ENCODE measurements at regions not wholly inside any gene's neighbourhood (a gene's known extent, or its start where the extent isn't known, plus 50 kb on each side); places are given as distances from the start of the nearest gene placed in this dataset.
"Not testable (repeated sequence)": the region's sequence is repeated elsewhere in the genome, so short reads cannot be mapped to it uniquely, and the experiment has no call there.

DNA sequence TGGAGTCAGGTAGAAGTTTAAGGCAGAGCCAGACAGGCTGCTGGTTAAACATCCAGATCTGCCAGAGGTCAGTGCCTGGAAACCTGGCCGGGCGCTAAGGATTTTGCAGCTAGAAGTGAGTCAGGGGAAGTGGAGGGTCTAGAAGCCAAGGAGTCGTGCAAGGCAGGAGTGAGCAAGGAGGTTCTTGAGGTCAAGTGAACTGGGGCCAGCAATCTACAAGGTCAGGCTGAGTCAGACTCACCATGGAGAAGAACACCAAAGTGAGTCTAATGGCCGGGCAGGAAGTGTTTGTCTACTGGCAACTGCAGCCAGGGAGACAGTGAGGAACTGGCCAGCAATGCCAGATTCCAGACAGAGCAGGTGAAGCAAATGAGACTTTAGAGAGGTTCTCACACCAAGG, 628.2 kb downstream of the ETNK1 start:
- no peaks in the 10 kb centered on the region for H4K20me1 ChIP-seq (ENCODE audit: insufficient read depth)
- no peak overlapping the region for H3K4me3 ChIP-seq
- no peaks in the 10 kb centered on the region for H3K27me3 ChIP-seq (replicated peaks; ENCODE audit: insufficient read depth)
- no peak for DNase-seq
- in situ Hi-C loops (cut with MboI): no loop called here
- no peak overlapping the region for H3K9ac ChIP-seq
- no peak overlapping the region for H2AFZ ChIP-seq
- H3K9me2 ChIP-seq (ENCODE audit: insufficient read depth): no peaks in the 10 kb centered on the region
- H3K4me2 ChIP-seq (ENCODE audit: unreplicated experiment): no peak overlapping the region
- no peaks in the 10 kb centered on the region for H3K4me1 ChIP-seq (ENCODE audit: insufficient read depth)
- H3K36me3 ChIP-seq (ENCODE audit: low read depth): no peaks in the 10 kb centered on the region
- WGBS, 2 experiments (ENCODE audit: low coverage in 1 of 2, low lambda C conversion rate in 2 of 2, missing lambda C conversion rate in 2 of 2): 51 to 57% methylated on average over 4 of the region's 4 CpGs
- H3K27ac ChIP-seq: no peak overlapping the region
- TF ChIP-seq EZH2phosphoT487 (IDR thresholded peaks at IDR 0.05; ENCODE audit: insufficient read depth, low read depth) (no peak), EZH2 (IDR thresholded peaks at IDR 0.05; ENCODE audit: insufficient read depth, poor library complexity, severe bottlenecking) (no peak)
- no peaks in the 10 kb centered on the region for H3K79me2 ChIP-seq (ENCODE audit: insufficient read depth)
- H3F3A ChIP-seq (ENCODE audit: insufficient read depth): no peaks in the 10 kb centered on the region
- no peaks in the 10 kb centered on the region for H3K9me3 ChIP-seq (ENCODE audit: low read depth)

DNA sequence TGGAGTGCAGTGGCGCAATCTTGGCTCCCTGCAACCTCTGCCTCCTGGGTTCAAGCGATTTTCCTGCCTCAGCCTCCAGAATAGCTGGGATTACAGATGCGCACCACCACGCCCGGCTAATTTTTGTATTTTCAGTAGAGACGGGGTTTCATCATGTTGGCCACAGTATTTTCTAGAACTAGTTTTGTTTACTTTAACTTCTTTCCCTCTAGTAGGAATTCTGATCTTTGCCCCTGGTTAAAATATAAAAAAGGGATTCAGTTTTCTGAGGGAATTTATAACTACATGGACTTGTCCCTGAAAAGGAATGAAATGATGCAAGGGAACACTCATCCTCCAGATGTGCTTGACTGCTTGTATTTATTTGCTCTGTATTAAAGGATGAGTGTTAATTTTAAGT, 628.9 kb downstream of the ETNK1 start:
- in situ Hi-C loops (cut with MboI); H3K27me3 ChIP-seq (replicated peaks; ENCODE audit: insufficient read depth); H3K9me3 ChIP-seq (ENCODE audit: low read depth); H3K4me2 ChIP-seq (ENCODE audit: unreplicated experiment); H3K36me3 ChIP-seq (ENCODE audit: low read depth); H3K4me3 ChIP-seq; H3K9ac ChIP-seq; DNase-seq; H4K20me1 ChIP-seq (ENCODE audit: insufficient read depth); H3K79me2 ChIP-seq (ENCODE audit: insufficient read depth); H3K27ac ChIP-seq; H3F3A ChIP-seq (ENCODE audit: insufficient read depth); H2AFZ ChIP-seq; H3K4me1 ChIP-seq (ENCODE audit: insufficient read depth); H3K9me2 ChIP-seq (ENCODE audit: insufficient read depth): not testable (repeated sequence)
- WGBS, 2 experiments (ENCODE audit: low coverage in 1 of 2, low lambda C conversion rate in 2 of 2, missing lambda C conversion rate in 2 of 2): 48 to 51% methylated on average over 6 of the region's 6 CpGs

DNA sequence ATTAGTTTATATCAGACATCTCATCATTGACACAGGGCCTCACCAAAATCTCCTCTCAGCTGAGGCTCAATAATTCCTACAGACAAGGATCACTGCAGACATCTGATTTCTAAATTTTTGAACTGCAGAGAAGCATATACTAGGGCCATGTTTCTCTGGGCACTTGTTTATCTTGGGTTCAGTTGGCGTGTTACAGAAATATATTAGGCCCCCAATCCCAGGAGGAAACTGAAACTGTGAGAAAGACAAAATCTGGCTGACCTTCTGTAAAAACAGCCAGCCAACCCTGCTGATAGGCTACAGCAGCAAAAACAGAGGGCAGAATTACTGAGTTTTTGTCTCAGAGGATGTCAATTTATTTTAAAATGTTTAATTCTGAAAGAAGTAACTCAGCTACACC, 634.6 kb downstream of the ETNK1 start:
- TF ChIP-seq EZH2 (IDR thresholded peaks at IDR 0.05; ENCODE audit: insufficient read depth, poor library complexity, severe bottlenecking): no peak
- no peak for TF ChIP-seq EZH2phosphoT487 (IDR thresholded peaks at IDR 0.05; ENCODE audit: insufficient read depth, low read depth)
- H3K9me3 ChIP-seq (ENCODE audit: low read depth): no peaks in the 10 kb centered on the region
- no peaks in the 10 kb centered on the region for H3K4me1 ChIP-seq (ENCODE audit: insufficient read depth)
- no peaks in the 10 kb centered on the region for H3K79me2 ChIP-seq (ENCODE audit: insufficient read depth)
- H3K9me2 ChIP-seq (ENCODE audit: insufficient read depth): no peaks in the 10 kb centered on the region
- no peak overlapping the region for H2AFZ ChIP-seq
- H3K36me3 ChIP-seq (ENCODE audit: low read depth): no peaks in the 10 kb centered on the region
- no peaks in the 10 kb centered on the region for H3K27me3 ChIP-seq (replicated peaks; ENCODE audit: insufficient read depth)
- no peaks in the 10 kb centered on the region for H3F3A ChIP-seq (ENCODE audit: insufficient read depth)
- 0 to 24% methylated on average over 1 of the region's 1 CpG for WGBS, 2 experiments (ENCODE audit: low coverage in 1 of 2, low lambda C conversion rate in 2 of 2, missing lambda C conversion rate in 2 of 2)
- no peaks in the 10 kb centered on the region for H4K20me1 ChIP-seq (ENCODE audit: insufficient read depth)
- in situ Hi-C loops (cut with MboI): no loop called here
- DNase-seq: no peak
- H3K4me2 ChIP-seq (ENCODE audit: unreplicated experiment): no peak overlapping the region
- no peak overlapping the region for H3K4me3 ChIP-seq
- no peak overlapping the region for H3K27ac ChIP-seq
- H3K9ac ChIP-seq: no peak overlapping the region

DNA sequence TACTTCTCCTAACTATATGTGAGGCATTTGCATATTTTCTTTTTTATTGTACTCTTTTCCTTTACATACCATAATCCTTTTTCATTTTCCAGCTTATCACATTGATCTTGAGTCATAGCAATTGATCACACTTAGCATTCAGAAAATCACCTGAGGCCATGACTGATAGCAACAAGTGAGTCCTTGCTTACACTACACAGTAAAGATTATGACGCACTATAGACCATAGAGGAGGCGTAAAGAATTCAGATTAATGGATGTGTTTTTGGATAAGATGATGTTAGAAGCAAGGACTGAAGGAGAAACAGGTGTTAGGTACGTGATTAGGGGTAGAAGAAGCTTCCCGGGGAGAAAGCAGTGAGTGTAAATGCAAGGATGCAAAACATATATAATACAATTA, 637.7 kb downstream of the ETNK1 start:
- Histone ChIP-seq H3K9me2 (ENCODE audit: insufficient read depth) (no peaks in the 10 kb centered on the region), H3K27me3 (replicated peaks; ENCODE audit: insufficient read depth) (no peaks in the 10 kb centered on the region), H3K4me1 (ENCODE audit: insufficient read depth) (no peaks in the 10 kb centered on the region), H3K27ac (no peak overlapping the region), H3K79me2 (ENCODE audit: insufficient read depth) (no peaks in the 10 kb centered on the region), H3K4me2 (ENCODE audit: unreplicated experiment) (no peak overlapping the region), H3F3A (ENCODE audit: insufficient read depth) (no peaks in the 10 kb centered on the region), H2AFZ (no peak overlapping the region), H3K36me3 (ENCODE audit: low read depth) (no peaks in the 10 kb centered on the region), H3K4me3 (no peak overlapping the region), H4K20me1 (ENCODE audit: insufficient read depth) (no peaks in the 10 kb centered on the region), H3K9me3 (ENCODE audit: low read depth) (no peaks in the 10 kb centered on the region), H3K9ac (no peak overlapping the region)
- TF ChIP-seq EZH2phosphoT487 (IDR thresholded peaks at IDR 0.05; ENCODE audit: insufficient read depth, low read depth) (no peak), EZH2 (IDR thresholded peaks at IDR 0.05; ENCODE audit: insufficient read depth, poor library complexity, severe bottlenecking) (no peak)
- in situ Hi-C loops (cut with MboI): no loop called here
- DNase-seq: no peak
- 17 to 22% methylated on average over 4 of the region's 4 CpGs for WGBS, 2 experiments (ENCODE audit: low coverage in 1 of 2, low lambda C conversion rate in 2 of 2, missing lambda C conversion rate in 2 of 2)

DNA sequence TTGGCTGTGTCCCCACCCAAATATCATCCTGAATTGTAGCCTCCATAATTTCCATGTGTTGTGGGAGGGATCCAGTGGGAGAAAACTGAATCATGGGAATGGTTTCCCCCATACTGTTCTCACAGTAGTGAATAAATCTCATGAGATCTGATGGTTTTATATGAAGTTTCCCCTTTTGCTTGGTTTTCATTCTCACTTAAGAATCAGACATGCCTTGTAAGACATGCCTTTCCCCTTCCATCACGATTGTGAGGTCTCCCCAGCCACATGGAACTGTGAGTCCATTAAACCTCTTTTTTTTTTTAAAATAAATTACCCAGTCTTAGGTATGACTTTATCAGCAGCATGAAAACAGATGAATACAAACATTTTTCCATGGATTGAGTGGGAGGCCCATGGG, 652.9 kb downstream of the ETNK1 start:
- H3K9me3 ChIP-seq (ENCODE audit: low read depth): no peaks in the 10 kb centered on the region
- H3K36me3 ChIP-seq (ENCODE audit: low read depth): no peaks in the 10 kb centered on the region
- no peaks in the 10 kb centered on the region for H3F3A ChIP-seq (ENCODE audit: insufficient read depth)
- WGBS, 2 experiments (ENCODE audit: low coverage in 1 of 2, low lambda C conversion rate in 2 of 2, missing lambda C conversion rate in 2 of 2): 4 to 15% methylated on average over 1 of the region's 1 CpG
- H3K9ac ChIP-seq: no peak overlapping the region
- no peak for TF ChIP-seq EZH2phosphoT487 (IDR thresholded peaks at IDR 0.05; ENCODE audit: insufficient read depth, low read depth)
- no peak for TF ChIP-seq EZH2 (IDR thresholded peaks at IDR 0.05; ENCODE audit: insufficient read depth, poor library complexity, severe bottlenecking)
- no peaks in the 10 kb centered on the region for H3K4me1 ChIP-seq (ENCODE audit: insufficient read depth)
- H3K9me2 ChIP-seq (ENCODE audit: insufficient read depth): no peaks in the 10 kb centered on the region
- in situ Hi-C loops (cut with MboI): no loop called here
- no peak for DNase-seq
- no peak overlapping the region for H3K27ac ChIP-seq
- H3K79me2 ChIP-seq (ENCODE audit: insufficient read depth): no peaks in the 10 kb centered on the region
- no peak overlapping the region for H2AFZ ChIP-seq
- no peaks in the 10 kb centered on the region for H3K27me3 ChIP-seq (replicated peaks; ENCODE audit: insufficient read depth)
- no peaks in the 10 kb centered on the region for H4K20me1 ChIP-seq (ENCODE audit: insufficient read depth)
- no peak overlapping the region for H3K4me3 ChIP-seq
- no peak overlapping the region for H3K4me2 ChIP-seq (ENCODE audit: unreplicated experiment)

All from GM23248 (cell line).